H1 (cell line): ENCODE measurements at regions not wholly inside any gene's neighbourhood (a gene's known extent, or its start where the extent isn't known, plus 50 kb on each side); places are given as distances from the start of the nearest gene placed in this dataset.
A peak's percentile ranks its signal among the peaks of the same experiment; 100 is the strongest.

ENCODE experiments used
- CTCF ChIA-PET: fragments of 300-600 bp; sonication (Branson Sonifier 250); formaldehyde crosslinking; loops from one replicate; lab custom pipeline; 2021; ENCODE audit not compliant: partially characterized antibody; lab: Charles Lee
- POLR2A ChIA-PET: fragments of 300-600 bp; sonication (Branson Sonifier 250); formaldehyde crosslinking; loops from one replicate; lab custom pipeline; 2021; ENCODE audit warnings: inconsistent platforms; ENCODE audit not compliant: partially characterized antibody; lab: Charles Lee
- DNase-seq, 2 experiments: peaks; one replicate each; pipeline versions ENCODE4 v3.0.0 to v3.0.0-alpha.2; 2010 to 2022; ENCODE audit warnings: low spot score in 2 of 2, low read depth in 1 of 2, mixed read lengths in 1 of 2
- FAIRE-seq: peaks from 2 replicates; lab custom pipeline; 2011; peaks lifted over from hg19 to GRCh38; lab: Jason Lieb, UNC
- H2AFZ ChIP-seq: 2 replicates; pipeline ENCODE4 v1.8.1; 2012; ENCODE audit warnings: low read length, inconsistent platforms
- H2AK5ac ChIP-seq: 2 replicates; pipeline ENCODE4 v1.6.1; 2013; ENCODE audit warnings: low read depth, low read length
- H2BK120ac ChIP-seq: replicated peaks from 2 replicates; pipeline ENCODE3; 2013; ENCODE audit warnings: low read depth, low read length, inconsistent platforms
- H2BK12ac ChIP-seq: 2 replicates; pipeline ENCODE4 v1.6.1; 2013; ENCODE audit warnings: low read depth, low read length
- H2BK15ac ChIP-seq: 2 replicates; pipeline ENCODE4 v1.6.1; 2013; ENCODE audit warnings: low read length
- H2BK20ac ChIP-seq: 2 replicates; pipeline ENCODE4 v1.6.1; 2013; ENCODE audit warnings: low read length
- H2BK5ac ChIP-seq: 2 replicates; pipeline ENCODE4 v1.6.1; 2013; ENCODE audit warnings: low read depth, low read length
- H3K14ac ChIP-seq: 2 replicates; pipeline ENCODE4 v1.6.1; 2013; ENCODE audit warnings: inconsistent platforms; ENCODE audit not compliant: insufficient read length
- H3K18ac ChIP-seq: 2 replicates; pipeline ENCODE4 v1.6.1; 2013; ENCODE audit warnings: low read length; ENCODE audit errors: extremely low read depth
- H3K23ac ChIP-seq: 2 replicates; pipeline ENCODE4 v1.6.1; 2013; ENCODE audit warnings: inconsistent platforms; ENCODE audit not compliant: insufficient read length
- H3K23me2 ChIP-seq: 2 replicates; pipeline ENCODE4 v1.6.1; 2013; ENCODE audit warnings: low read depth, low read length
- H3K27ac ChIP-seq: 2 replicates; pipeline ENCODE4 v1.6.1; 2011; ENCODE audit warnings: low read depth, low read length, inconsistent platforms
- H3K27me3 ChIP-seq, 4 experiments: replicated peaks in 1 of 4; 1 replicate in 1 of 4; 2 replicates in 3 of 4; pipeline versions ENCODE4 v1.6.1 to v1.8.1; 2011 to 2013; ENCODE audit warnings: low read length in 3 of 4, mild to moderate bottlenecking in 3 of 4, inconsistent platforms in 2 of 4, mixed read lengths in 2 of 4, moderate library complexity in 1 of 4; ENCODE audit not compliant: control insufficient read depth in 3 of 4, insufficient read depth in 3 of 4; ENCODE audit errors: extremely low read depth in 1 of 4
- H3K36me3 ChIP-seq, 4 experiments: 2 replicates each; pipeline versions ENCODE4 v1.6.1 to v1.8.1; 2011 to 2013; ENCODE audit warnings: mild to moderate bottlenecking in 4 of 4, low read length in 3 of 4, moderate library complexity in 2 of 4, control low read depth in 1 of 4, inconsistent platforms in 1 of 4; ENCODE audit not compliant: insufficient read depth in 4 of 4, control insufficient read depth in 2 of 4
- H3K4ac ChIP-seq: replicated peaks from 2 replicates; pipeline ENCODE3; 2013; ENCODE audit warnings: low read length, low read depth, mixed read lengths, inconsistent platforms; ENCODE audit not compliant: insufficient read length
- H3K4me1 ChIP-seq, 4 experiments: replicated peaks in 1 of 4; 1 replicate in 1 of 4; 2 replicates in 3 of 4; pipeline versions ENCODE4 v1.6.1 to v1.8.1; 2011 to 2013; ENCODE audit warnings: low read length in 3 of 4, inconsistent platforms in 2 of 4, mixed read lengths in 1 of 4; ENCODE audit not compliant: insufficient read depth in 4 of 4, control insufficient read depth in 3 of 4
- H3K4me2 ChIP-seq, 2 experiments: 2 replicates each; pipeline versions ENCODE4 v1.6.1 to v1.8.1; 2011 to 2013; ENCODE audit warnings: low read depth in 2 of 2, low read length in 2 of 2, control low read depth in 1 of 2, inconsistent platforms in 1 of 2, mild to moderate bottlenecking in 1 of 2; ENCODE audit not compliant: insufficient read depth in 1 of 2
- H3K4me3 ChIP-seq, 4 experiments: fragments of 200-600, 300-600 bp in 1 of 4; sonication (generic), shearing (Covaris generic), sonication (Bioruptor Twin) in 1 of 4; 2 replicates each; pipeline versions ENCODE4 v1.5.1 to v1.8.1; 2011 to 2016; ENCODE audit warnings: low read length in 4 of 4, low read depth in 3 of 4, control low read depth in 2 of 4, inconsistent platforms in 2 of 4, mild to moderate bottlenecking in 2 of 4, mixed read lengths in 1 of 4, moderate library complexity in 1 of 4; ENCODE audit not compliant: insufficient read depth in 2 of 4; ENCODE audit errors: extremely low read depth in 1 of 4
- H3K56ac ChIP-seq: replicated peaks from 2 replicates; pipeline ENCODE3; 2013; ENCODE audit warnings: low read depth, mild to moderate bottlenecking, mixed read lengths, low read length, inconsistent platforms; ENCODE audit not compliant: insufficient read length
- H3K79me1 ChIP-seq: 2 replicates; pipeline ENCODE4 v1.6.1; 2013; ENCODE audit warnings: low read depth, low read length, control low read depth
- H3K79me2 ChIP-seq, 2 experiments: 2 replicates each; pipeline versions ENCODE4 v1.6.1 to v1.8.1; 2012 to 2013; ENCODE audit warnings: low read length in 2 of 2, mild to moderate bottlenecking in 2 of 2, inconsistent platforms in 1 of 2; ENCODE audit not compliant: insufficient read depth in 2 of 2, control insufficient read depth in 1 of 2
- H3K9ac ChIP-seq, 4 experiments: replicated peaks in 1 of 4; 1 replicate in 1 of 4; 2 replicates in 3 of 4; pipeline versions ENCODE4 v1.6.1 to v1.8.1; 2011 to 2013; ENCODE audit warnings: low read depth in 3 of 4, low read length in 3 of 4, control low read depth in 2 of 4, mild to moderate bottlenecking in 2 of 4, moderate library complexity in 2 of 4, inconsistent platforms in 1 of 4; ENCODE audit errors: extremely low read depth in 1 of 4
- H3K9me3 ChIP-seq, 2 experiments: 2 replicates each; pipeline versions ENCODE4 v1.6.1 to v1.8.1; 2012 to 2013; ENCODE audit warnings: mild to moderate bottlenecking in 2 of 2, moderate library complexity in 2 of 2, control low read depth in 1 of 2, inconsistent platforms in 1 of 2, low read depth in 1 of 2, low read length in 1 of 2, mixed read lengths in 1 of 2; ENCODE audit not compliant: insufficient read depth in 2 of 2
- H4K20me1 ChIP-seq, 2 experiments: replicated peaks in 1 of 2; 2 replicates each; pipeline versions ENCODE3 to v1.8.1; 2011 to 2013; ENCODE audit warnings: inconsistent platforms in 2 of 2, low read length in 2 of 2, mild to moderate bottlenecking in 1 of 2; ENCODE audit not compliant: insufficient read depth in 2 of 2, control insufficient read depth in 1 of 2
- H4K5ac ChIP-seq: 2 replicates; pipeline ENCODE4 v1.6.1; 2013; ENCODE audit warnings: low read length, low read depth, mixed read lengths, inconsistent platforms; ENCODE audit not compliant: insufficient read length
- H4K8ac ChIP-seq: 2 replicates; pipeline ENCODE4 v1.8.0; 2013; ENCODE audit warnings: mild to moderate bottlenecking, moderate library complexity, low read length, inconsistent platforms; ENCODE audit not compliant: insufficient read depth; ENCODE audit errors: extremely low read depth
- H4K91ac ChIP-seq: replicated peaks from 2 replicates; pipeline ENCODE3; 2013; ENCODE audit warnings: low read length, mixed read lengths, inconsistent platforms; ENCODE audit not compliant: insufficient read length
- ASH2L ChIP-seq: fragments of 200-600, 300-600 bp; sonication (generic); IDR thresholded peaks from one replicate; pipeline ENCODE4 v1.7.1; 2017; ENCODE audit warnings: low read length
- BACH1 ChIP-seq: IDR thresholded peaks from 2 replicates; pipeline ENCODE4 v1.6.1; 2012; ENCODE audit warnings: low read length, improper control_type of control experiment
- CHD1 ChIP-seq: IDR thresholded peaks from 2 replicates; pipeline ENCODE4 v1.6.1; 2012; ENCODE audit warnings: low read depth, low read length, improper control_type of control experiment
- EGR1 ChIP-seq: IDR thresholded peaks from 2 replicates; pipeline ENCODE4 v1.6.1; 2011; ENCODE audit warnings: low read depth, low read length, borderline replicate concordance
- JUN ChIP-seq: IDR thresholded peaks from 2 replicates; pipeline ENCODE4 v1.6.1; 2011; ENCODE audit warnings: low read depth, mild to moderate bottlenecking, improper control_type of control experiment, low read length
- JUND ChIP-seq: IDR thresholded peaks from 2 replicates; pipeline ENCODE4 v1.6.1; 2011; ENCODE audit warnings: mild to moderate bottlenecking, improper control_type of control experiment, low read length
- KDM4A ChIP-seq: IDR thresholded peaks from one replicate; pipeline ENCODE4 v1.7.1; 2012; ENCODE audit warnings: low read depth, mild to moderate bottlenecking, moderate library complexity, low read length, inconsistent platforms; ENCODE audit not compliant: severe bottlenecking
- PHF8 ChIP-seq: fragments of 200-600 bp; sonication (generic); conservative IDR thresholded peaks from 2 replicates; pipeline ENCODE4 v1.7.1; 2012; ENCODE audit warnings: low read depth, mild to moderate bottlenecking, inconsistent platforms, low read length, moderate library complexity
- RBBP5 ChIP-seq: IDR thresholded peaks from 2 replicates; pipeline ENCODE4 v1.7.1; 2012; ENCODE audit warnings: low read depth, mild to moderate bottlenecking, inconsistent platforms, low read length, moderate library complexity, borderline replicate concordance
- WGBS, 2 experiments: shearing (Covaris generic) in 1 of 2; methylation state at CpG; one replicate each; pipeline versions ENCODE4 v1.1.6 to v1.1.7; 2013 to 2015; ENCODE audit warnings: low lambda C conversion rate in 2 of 2, mixed read lengths in 2 of 2, inconsistent platforms in 1 of 2, low coverage in 1 of 2, missing lambda C conversion rate in 1 of 2; ENCODE audit not compliant: insufficient replicate concordance in 2 of 2, insufficient coverage in 1 of 2, insufficient read length in 1 of 2; ENCODE audit errors: extremely low coverage in 1 of 2, missing lambda C conversion rate in 1 of 2; 5-methylcytosine and 5-hydroxymethylcytosine counted together

DNA sequence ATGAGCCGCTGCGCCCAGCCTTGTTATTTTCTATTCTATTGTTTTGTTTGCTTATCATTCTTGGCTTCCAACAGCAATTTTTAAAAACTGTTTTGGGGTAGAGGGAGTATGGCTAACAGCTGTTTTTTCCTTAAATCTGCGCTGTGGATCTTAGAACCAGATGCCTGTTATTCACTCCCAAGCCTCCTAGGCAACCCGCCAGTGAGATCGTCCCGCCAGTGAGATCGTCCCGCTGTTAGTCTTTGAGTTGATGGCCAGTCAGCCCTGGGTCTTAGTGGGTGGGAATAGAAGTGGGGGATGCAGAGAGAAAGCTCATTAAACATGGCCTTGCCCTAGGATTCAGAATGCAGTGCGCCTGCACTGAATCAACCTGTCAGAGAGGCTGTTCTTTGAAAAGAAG is 67.3 kb upstream of the BICD1 start:
- Histone ChIP-seq H4K91ac (no peak overlapping the region), H3K4ac (no peak overlapping the region), H3K18ac (no peak overlapping the region), H3K56ac (no peak overlapping the region), H4K5ac (no peak overlapping the region), H4K20me1 (no peaks in the 10 kb centered on the region), H2BK5ac (no peak overlapping the region), H3K4me3 (no peak overlapping the region), H3K4me2 (no peak overlapping the region), H3K79me2 (no peaks in the 10 kb centered on the region), H3K4me1 (peaks cover 0 to 14% (median 2%) of the 10 kb centered on the region in 4 experiments; a peak in 2 of 7 replicates), H3K9ac (no peak overlapping the region), H2BK12ac (0 out of 2 replicates have a peak overlapping the region, but pooled peaks have one; percentile 84), H3K27me3 (no peaks in the 10 kb centered on the region), H2BK20ac (no peak overlapping the region), H3K27ac (no peak overlapping the region), H4K8ac (peak overlapping the region; percentile 11; the same call in 1 of the 2 replicates), H3K36me3 (no peaks in the 10 kb centered on the region), H2AK5ac (no peak overlapping the region), H2BK15ac (no peak overlapping the region), H3K14ac (no peak overlapping the region), H3K23me2 (no peaks in the 10 kb centered on the region), H3K23ac (no peak overlapping the region), H3K79me1 (no peaks in the 10 kb centered on the region), H2BK120ac (no peak overlapping the region), H2AFZ (no peak overlapping the region), H3K9me3 (no peaks in the 10 kb centered on the region)
- 56% methylated on average over 9 of the region's 9 CpGs; no CpG with 5 or more reads in 1 of the 2 experiments for WGBS, 2 experiments
- ChIA-PET POLR2A (interaction anchor here (0.7 to 1.9 kb wide), 4 partner anchors 37 to 642 kb away, joined by 3 to 5 read pairs (median 3); partner anchors contain the start of gene BICD1), CTCF (interaction anchor here (0.6 to 2.3 kb wide), 6 partner anchors 9 to 1193 kb away, joined by 3 to 5 read pairs (median 3); no protein-coding TSS in a partner anchor)
- FAIRE-seq (no peak), DNase-seq (no peak)
- TF ChIP-seq JUND (no peak), JUN (no peak), RBBP5 (no peak), CHD1 (no peak), BACH1 (no peak), PHF8 (no peak), KDM4A (no peak), EGR1 (no peak), ASH2L (no peak)
